ENCODE measurements at regions not wholly inside any gene's neighbourhood (a gene's known extent, or its start where the extent isn't known, plus 50 kb on each side); places are given as distances from the start of the nearest gene placed in this dataset.

- H3K9me2 ChIP-seq (ENCODE audit: insufficient read depth), result no peaks in the 10 kb centered on the region
- no peak for ATAC-seq
- no peak overlapping the region for H3K4me2 ChIP-seq
- no peaks in the 10 kb centered on the region for H3K79me2 ChIP-seq (replicated peaks; ENCODE audit: insufficient read depth)
- Mint-ChIP-seq H3K27me3 (ENCODE audit: insufficient read depth, low read depth, poor library complexity) (peaks cover 3% of the 10 kb centered on the region), H3K4me3 (no peak overlapping the region), H3K9me3 (peaks cover 4% of the 10 kb centered on the region; the same call in 2 of the 3 replicates), H3K27ac (no peak overlapping the region), H3K36me3 (ENCODE audit: low read depth) (no peaks in the 10 kb centered on the region), H3K4me1 (no peaks in the 10 kb centered on the region)
- H4K20me1 ChIP-seq (replicated peaks; ENCODE audit: insufficient read depth), result no peaks in the 10 kb centered on the region
- H3K36me3 ChIP-seq (ENCODE audit: insufficient read depth), result no peaks in the 10 kb centered on the region
- H3K27ac ChIP-seq (ENCODE audit: low read depth), result no peak overlapping the region
- TF ChIP-seq NANOG (IDR thresholded peaks at IDR 0.05; ENCODE audit: borderline replicate concordance), result no peak
- no peak for TF ChIP-seq ZNF331 (CRISPR knock-in tag; IDR thresholded peaks at IDR 0.05; ENCODE audit: low read depth)
- no peak for TF ChIP-seq CTCF (conservative IDR thresholded peaks at IDR 0.05; ENCODE audit: low read depth in 2 of 2)
- TF ChIP-seq ETS1 (IDR thresholded peaks at IDR 0.05), result no peak
- no peak for TF ChIP-seq EZH2 (IDR thresholded peaks at IDR 0.05; ENCODE audit: low read depth, unreplicated experiment)
- no peak for TF ChIP-seq ZNF114 (CRISPR knock-in tag; IDR thresholded peaks at IDR 0.05)
- no peak for TF ChIP-seq STAT1 (IDR thresholded peaks at IDR 0.05; ENCODE audit: unreplicated experiment)
- TF ChIP-seq JUNB (IDR thresholded peaks at IDR 0.05; ENCODE audit: unreplicated experiment), result no peak
- no peak for TF ChIP-seq REST (IDR thresholded peaks at IDR 0.05; ENCODE audit: unreplicated experiment)
- DNase-seq (ENCODE audit: low spot score), result no peak
- no peaks in the 10 kb centered on the region for H3K4me1 ChIP-seq (ENCODE audit: insufficient read depth)
- no peak overlapping the region for H3K4me3 ChIP-seq
- H2AFZ ChIP-seq, result no peak overlapping the region
- no peaks in the 10 kb centered on the region for H3K27me3 ChIP-seq (ENCODE audit: insufficient read depth)
- H3F3A ChIP-seq (replicated peaks; ENCODE audit: low read depth), result no peaks in the 10 kb centered on the region
These were observed 412.6 kb upstream of the SHH start for GRCh38 chr7:156224833-156225225.

Measured in GM23338 (cell line).